Testis (tissue), 2 donors: ENCODE measurements at regions not wholly inside any gene's neighbourhood (a gene's known extent, or its start where the extent isn't known, plus 50 kb on each side); places are given as distances from the start of the nearest gene placed in this dataset.

Source experiments
- DNase-seq: peaks from one replicate; pipeline ENCODE4 v3.0.0-alpha.2; 2019
- H3K27ac ChIP-seq, 2 donors: fragments of 200-600 bp; sonication (generic); one replicate each; pipeline ENCODE4 v1.5.1; 2019
- H3K27me3 ChIP-seq: fragments of 200-600 bp; sonication (generic); one replicate; pipeline ENCODE4 v1.5.1; 2019
- H3K36me3 ChIP-seq: fragments of 200-600 bp; sonication (generic); one replicate; pipeline ENCODE4 v1.5.1; 2017; ENCODE audit warnings: low read depth; ENCODE audit errors: missing control alignments
- H3K4me1 ChIP-seq: fragments of 200-600 bp; sonication (generic); one replicate; pipeline ENCODE4 v1.5.1; 2019
- H3K4me3 ChIP-seq, 2 donors: fragments of 200-600 bp; sonication (generic); one replicate each; pipeline ENCODE4 v1.5.1; 2017 to 2019
- H3K9me3 ChIP-seq: fragments of 200-600 bp; sonication (generic); one replicate; pipeline ENCODE4 v1.5.1; 2017
- CTCF ChIP-seq, 3 experiments: fragments of 450-650 bp in 2 of 3; fragments of 200-600 bp in 1 of 3; sonication (generic) in 1 of 3; IDR thresholded peaks; one replicate each; pipeline ENCODE4 v1.5.1; 2016 to 2019; ENCODE audit warnings: antibody characterized with exemption in 3 of 3, mild to moderate bottlenecking in 2 of 3, moderate library complexity in 1 of 3
- POLR2A ChIP-seq: fragments of 450-650 bp; IDR thresholded peaks from one replicate; pipeline ENCODE4 v1.6.1; 2017; ENCODE audit warnings: antibody characterized with exemption, mild to moderate bottlenecking, moderate library complexity
- WGBS, 2 donors: methylation state at CpG; one replicate each; pipeline ENCODE4 v1.1.5; 2018; 5-methylcytosine and 5-hydroxymethylcytosine counted together
- intact Hi-C: fragments of 100-400 bp; cut with DNase I; formaldehyde crosslinking; loops from one replicate; pipeline ENCODE4 v1.15.1; 2023; ENCODE audit warnings: low total_unique reads

GRCh38 chr13:80515296-80515695, 174.4 kb upstream of the SPRY2 start:
- no peak overlapping the region for H3K27ac ChIP-seq
- WGBS, 2 donors: 96% methylated on average over 4 of the region's 4 CpGs
- H3K4me3 ChIP-seq: no peak overlapping the region
- H3K36me3 ChIP-seq: no peaks in the 10 kb centered on the region
- intact Hi-C loops: no loop called here
- H3K4me1 ChIP-seq: no peaks in the 10 kb centered on the region
- TF ChIP-seq POLR2A (no peak), CTCF (IDR thresholded peaks at IDR 0.05) (no peak)
- no peaks in the 10 kb centered on the region for H3K27me3 ChIP-seq
- DNase-seq: no peak
- H3K9me3 ChIP-seq: no peaks in the 10 kb centered on the region

- Histone ChIP-seq H3K27ac (no peak overlapping the region), H3K36me3 (no peaks in the 10 kb centered on the region), H3K4me1 (no peaks in the 10 kb centered on the region), H3K9me3 (no peaks in the 10 kb centered on the region), H3K27me3 (no peaks in the 10 kb centered on the region), H3K4me3 (no peak overlapping the region)
- 92 to 94% methylated on average over 1 of the region's 1 CpG for WGBS, 2 donors
- intact Hi-C loops: no loop called here
- TF ChIP-seq CTCF (IDR thresholded peaks at IDR 0.05): no peak
- TF ChIP-seq POLR2A: no peak
- no peak for DNase-seq
These were observed 172.3 kb upstream of the SPRY2 start for GRCh38 chr13:80513196-80513595.

- TF ChIP-seq POLR2A: no peak
- TF ChIP-seq CTCF (IDR thresholded peaks at IDR 0.05): no peak
- no peaks in the 10 kb centered on the region for H3K27me3 ChIP-seq
- no peak overlapping the region for H3K4me3 ChIP-seq
- no peak for DNase-seq
- H3K36me3 ChIP-seq: no peaks in the 10 kb centered on the region
- no peaks in the 10 kb centered on the region for H3K9me3 ChIP-seq
- intact Hi-C loops: no loop called here
- H3K27ac ChIP-seq: no peak overlapping the region
- WGBS, 2 donors: 61 to 80% methylated on average over 2 of the region's 2 CpGs
- no peaks in the 10 kb centered on the region for H3K4me1 ChIP-seq
These were observed 169.8 kb upstream of the SPRY2 start for GRCh38 chr13:80510686-80511085.

GRCh38 chr13:80509264-80509663, 168.3 kb upstream of the SPRY2 start:
- no peak for DNase-seq
- no peaks in the 10 kb centered on the region for H3K36me3 ChIP-seq
- no peaks in the 10 kb centered on the region for H3K27me3 ChIP-seq
- intact Hi-C loops: no loop called here
- TF ChIP-seq POLR2A: no peak
- TF ChIP-seq CTCF (IDR thresholded peaks at IDR 0.05): no peak
- no peak overlapping the region for H3K27ac ChIP-seq
- 93 to 94% methylated on average over 5 of the region's 5 CpGs for WGBS, 2 donors
- no peak overlapping the region for H3K4me3 ChIP-seq
- no peaks in the 10 kb centered on the region for H3K4me1 ChIP-seq
- no peaks in the 10 kb centered on the region for H3K9me3 ChIP-seq

GRCh38 chr13:80508031-80508430, 167.1 kb upstream of the SPRY2 start:
- no peaks in the 10 kb centered on the region for H3K27me3 ChIP-seq
- 88 to 92% methylated on average over 1 of the region's 1 CpG for WGBS, 2 donors
- intact Hi-C loops: no loop called here

More at GRCh38 chr13:80508031-80508430, 167.1 kb upstream of the SPRY2 start:
- H3K36me3 ChIP-seq: no peaks in the 10 kb centered on the region
- TF ChIP-seq POLR2A (no peak), CTCF (IDR thresholded peaks at IDR 0.05) (no peak)
- no peak overlapping the region for H3K4me3 ChIP-seq
- H3K4me1 ChIP-seq: no peaks in the 10 kb centered on the region
- H3K9me3 ChIP-seq: no peaks in the 10 kb centered on the region
- DNase-seq: no peak
- H3K27ac ChIP-seq: no peak overlapping the region
